Right lobe of liver (tissue), 6 donors: ENCODE measurements at regions not wholly inside any gene's neighbourhood (a gene's known extent, or its start where the extent isn't known, plus 50 kb on each side); places are given as distances from the start of the nearest gene placed in this dataset.
"Not testable (repeated sequence)": the region's sequence is repeated elsewhere in the genome, so short reads cannot be mapped to it uniquely, and the experiment has no call there.

Experiments
- ATAC-seq, 4 donors: fragments of 200-7000 bp; cut with Tn5 transposase; one replicate each; pipeline ENCODE4 v1.9.1; 2020; ENCODE audit warnings: mild to moderate bottlenecking in 4 of 4, moderate library complexity in 4 of 4
- DNase-seq, 3 donors: peaks; one replicate each; pipeline ENCODE4 v3.0.0-alpha.2; 2020
- H3K27ac ChIP-seq, 3 donors: fragments of 200-600 bp; one replicate each; pipeline ENCODE4 v1.8.0; 2022
- H3K27me3 ChIP-seq, 2 donors: fragments of 200-600 bp; one replicate each; pipeline ENCODE4 v1.8.0; 2022
- H3K36me3 ChIP-seq, 4 donors: fragments of 200-600 bp; sonication (generic) in 1 of 4; one replicate each; pipeline versions ENCODE4 v1.5.1 to v1.8.0; 2017 to 2022; ENCODE audit warnings: control low read depth in 1 of 4
- H3K4me1 ChIP-seq, 4 donors: fragments of 200-600 bp; sonication (generic) in 1 of 4; one replicate each; pipeline versions ENCODE4 v1.5.1 to v1.8.0; 2017 to 2022; ENCODE audit warnings: control low read depth in 1 of 4
- H3K4me3 ChIP-seq, 3 donors: fragments of 200-600 bp; one replicate each; pipeline ENCODE4 v1.8.0; 2022
- H3K9me3 ChIP-seq, 4 donors: fragments of 200-600 bp; sonication (generic) in 1 of 4; one replicate each; pipeline versions ENCODE4 v1.5.1 to v1.8.0; 2017 to 2022; ENCODE audit warnings: control low read depth in 1 of 4
- CTCF ChIP-seq, 4 donors: fragments of 200-600 bp in 3 of 4; fragments of 450-650 bp in 1 of 4; IDR thresholded peaks; one replicate each; pipeline versions ENCODE4 v1.5.1 to v1.8.0; 2016 to 2022; ENCODE audit warnings: antibody characterized with exemption in 4 of 4, mild to moderate bottlenecking in 2 of 4
- POLR2A ChIP-seq: fragments of 450-650 bp; IDR thresholded peaks from one replicate; pipeline ENCODE4 v1.6.1; 2017; ENCODE audit warnings: antibody characterized with exemption, mild to moderate bottlenecking
- WGBS: methylation state at CpG from one replicate; pipeline ENCODE4 v1.1.6; 2018; ENCODE audit warnings: low coverage, low lambda C conversion rate; ENCODE audit not compliant: insufficient coverage; ENCODE audit errors: missing lambda C conversion rate; 5-methylcytosine and 5-hydroxymethylcytosine counted together
- intact Hi-C, 2 donors: fragments of 100-400 bp; cut with DNase I; formaldehyde crosslinking; loops; one replicate each; pipeline versions ENCODE4 v1.11.2 to v1.14.1; 2022
- donor health status: DM: no; HTN: yes; CAD: no.
- donor health status: DM: no; HTN: no; CAD: no.
- donor health status: DM: no; HTN: no; CAD: no.
- donor health status: DM: no; HTN: yes; CAD: no.
- donor health status: DM: no; HTN: yes; CAD: no.

GRCh38 chr15:20272422-20273184 is 269.0 kb downstream of the GOLGA6L6 start:
- H3K27ac ChIP-seq: no peak overlapping the region
- TF ChIP-seq POLR2A (no peak), CTCF (IDR thresholded peaks at IDR 0.05) (no peak)
- no peaks in the 10 kb centered on the region for H3K9me3 ChIP-seq
- H3K36me3 ChIP-seq: no peaks in the 10 kb centered on the region
- no peaks in the 10 kb centered on the region for H3K27me3 ChIP-seq
- H3K4me1 ChIP-seq: no peaks in the 10 kb centered on the region
- 69% methylated on average over 12 of the region's 14 CpGs for WGBS
- intact Hi-C loops: no loop called here
- H3K4me3 ChIP-seq: no peak overlapping the region
- no peak for DNase-seq
- ATAC-seq: peak in 2 of 4 donors; percentile 2 to 32

- TF ChIP-seq POLR2A (no peak), CTCF (IDR thresholded peaks at IDR 0.05) (no peak)
- no peaks in the 10 kb centered on the region for H3K36me3 ChIP-seq
- no peak overlapping the region for H3K27ac ChIP-seq
- DNase-seq (no peak), ATAC-seq (peak in 2 of 4 donors; percentile 2 to 30)
- WGBS: 56% methylated on average over 5 of the region's 5 CpGs
- intact Hi-C loops: no loop called here
- H3K4me3 ChIP-seq: no peak overlapping the region
- no peaks in the 10 kb centered on the region for H3K9me3 ChIP-seq
- no peaks in the 10 kb centered on the region for H3K27me3 ChIP-seq
- no peaks in the 10 kb centered on the region for H3K4me1 ChIP-seq
Observed at GRCh38 chr15:20271647-20272046, 270.0 kb downstream of the GOLGA6L6 start.

GRCh38 chr15:20269956-20270355 is 271.6 kb downstream of the GOLGA6L6 start:
- H3K27me3 ChIP-seq, DNase-seq, H3K4me3 ChIP-seq, H3K36me3 ChIP-seq, H3K4me1 ChIP-seq, H3K9me3 ChIP-seq, intact Hi-C loops, H3K27ac ChIP-seq: not testable (repeated sequence)
- WGBS: 69% methylated on average over 5 of the region's 5 CpGs
- ATAC-seq: peak in 2 of 4 donors; percentile 24 to 25

GRCh38 chr15:20267996-20268395 is 273.6 kb downstream of the GOLGA6L6 start:
- 82% methylated on average over 6 of the region's 6 CpGs for WGBS
- DNase-seq, ATAC-seq, H3K4me1 ChIP-seq, H3K36me3 ChIP-seq, H3K27me3 ChIP-seq, H3K4me3 ChIP-seq, H3K9me3 ChIP-seq, H3K27ac ChIP-seq, intact Hi-C loops: not testable (repeated sequence)

GRCh38 chr15:20267051-20267730 is 274.4 kb downstream of the GOLGA6L6 start:
- ATAC-seq: not testable (repeated sequence)

GRCh38 chr15:20265710-20266109 is 275.9 kb downstream of the GOLGA6L6 start:
- ATAC-seq, H3K36me3 ChIP-seq, H3K27me3 ChIP-seq, intact Hi-C loops, H3K9me3 ChIP-seq, H3K27ac ChIP-seq, H3K4me1 ChIP-seq, H3K4me3 ChIP-seq, DNase-seq: not testable (repeated sequence)
- 31% methylated on average over 1 of the region's 1 CpG for WGBS

More at GRCh38 chr15:20267051-20267730, 274.4 kb downstream of the GOLGA6L6 start:
- H3K36me3 ChIP-seq, H3K4me3 ChIP-seq, DNase-seq, H3K4me1 ChIP-seq, H3K9me3 ChIP-seq, H3K27me3 ChIP-seq, H3K27ac ChIP-seq, intact Hi-C loops: not testable (repeated sequence)
- 40% methylated on average over 6 of the region's 6 CpGs for WGBS

GRCh38 chr15:20261321-20262280 is 280.0 kb downstream of the GOLGA6L6 start:
- H3K9me3 ChIP-seq, intact Hi-C loops, H3K27me3 ChIP-seq, H3K27ac ChIP-seq, H3K36me3 ChIP-seq, H3K4me3 ChIP-seq, H3K4me1 ChIP-seq, DNase-seq: not testable (repeated sequence)
- WGBS: 59% methylated on average over 16 of the region's 16 CpGs
- peak in 3 of 4 donors; percentile 49 to 57 (median 55) for ATAC-seq

GRCh38 chr15:20260650-20261049 is 280.9 kb downstream of the GOLGA6L6 start:
- H3K4me3 ChIP-seq, ATAC-seq, H3K27ac ChIP-seq, intact Hi-C loops, H3K4me1 ChIP-seq, H3K27me3 ChIP-seq, DNase-seq, H3K9me3 ChIP-seq, H3K36me3 ChIP-seq: not testable (repeated sequence)
- 59% methylated on average over 7 of the region's 7 CpGs for WGBS
